B cell (primary cell): ENCODE measurements at regions not wholly inside any gene's neighbourhood (a gene's known extent, or its start where the extent isn't known, plus 50 kb on each side); places are given as distances from the start of the nearest gene placed in this dataset.

Experiments
- EZH2 ChIP-seq: IDR thresholded peaks from 2 replicates; pipeline ENCODE4 v1.6.1; 2012; ENCODE audit warnings: borderline replicate concordance, low read depth, mild to moderate bottlenecking, moderate library complexity, low read length; ENCODE audit not compliant: insufficient read depth, poor library complexity, severe bottlenecking
- TF ChIP-seq, protein P1 (sequence below): fragments of 200-600 bp; IDR thresholded peaks from one replicate; pipeline ENCODE4 v1.8.0; 2022; ENCODE audit warnings: antibody characterized with exemption, mild to moderate bottlenecking

DNA sequence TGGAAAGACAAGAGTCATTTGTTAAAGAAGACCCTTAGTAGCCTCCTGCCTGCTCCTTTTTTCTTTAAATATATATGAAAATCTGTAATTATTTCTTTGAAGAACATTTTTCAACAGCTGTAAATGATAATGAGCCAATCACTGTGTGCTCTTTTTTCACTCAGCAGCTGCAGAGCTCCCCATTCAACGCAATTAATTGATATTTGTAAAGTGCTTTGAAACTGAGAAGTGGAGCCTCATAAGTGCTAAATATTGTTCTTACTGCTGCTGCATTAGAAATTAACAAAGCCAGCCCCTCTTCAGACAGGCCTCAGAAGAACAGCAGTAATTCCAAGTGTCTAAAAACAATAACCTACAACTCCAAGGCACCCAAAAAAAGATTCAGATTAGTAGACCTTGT lies 224.3 kb downstream of the GXYLT1 start:
- no peak for TF ChIP-seq EZH2
- TF ChIP-seq, protein P1, sequence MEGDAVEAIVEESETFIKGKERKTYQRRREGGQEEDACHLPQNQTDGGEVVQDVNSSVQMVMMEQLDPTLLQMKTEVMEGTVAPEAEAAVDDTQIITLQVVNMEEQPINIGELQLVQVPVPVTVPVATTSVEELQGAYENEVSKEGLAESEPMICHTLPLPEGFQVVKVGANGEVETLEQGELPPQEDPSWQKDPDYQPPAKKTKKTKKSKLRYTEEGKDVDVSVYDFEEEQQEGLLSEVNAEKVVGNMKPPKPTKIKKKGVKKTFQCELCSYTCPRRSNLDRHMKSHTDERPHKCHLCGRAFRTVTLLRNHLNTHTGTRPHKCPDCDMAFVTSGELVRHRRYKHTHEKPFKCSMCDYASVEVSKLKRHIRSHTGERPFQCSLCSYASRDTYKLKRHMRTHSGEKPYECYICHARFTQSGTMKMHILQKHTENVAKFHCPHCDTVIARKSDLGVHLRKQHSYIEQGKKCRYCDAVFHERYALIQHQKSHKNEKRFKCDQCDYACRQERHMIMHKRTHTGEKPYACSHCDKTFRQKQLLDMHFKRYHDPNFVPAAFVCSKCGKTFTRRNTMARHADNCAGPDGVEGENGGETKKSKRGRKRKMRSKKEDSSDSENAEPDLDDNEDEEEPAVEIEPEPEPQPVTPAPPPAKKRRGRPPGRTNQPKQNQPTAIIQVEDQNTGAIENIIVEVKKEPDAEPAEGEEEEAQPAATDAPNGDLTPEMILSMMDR, result no peak
